ENCODE measurements at regions not wholly inside any gene's neighbourhood (a gene's known extent, or its start where the extent isn't known, plus 50 kb on each side); places are given as distances from the start of the nearest gene placed in this dataset.

DNA sequence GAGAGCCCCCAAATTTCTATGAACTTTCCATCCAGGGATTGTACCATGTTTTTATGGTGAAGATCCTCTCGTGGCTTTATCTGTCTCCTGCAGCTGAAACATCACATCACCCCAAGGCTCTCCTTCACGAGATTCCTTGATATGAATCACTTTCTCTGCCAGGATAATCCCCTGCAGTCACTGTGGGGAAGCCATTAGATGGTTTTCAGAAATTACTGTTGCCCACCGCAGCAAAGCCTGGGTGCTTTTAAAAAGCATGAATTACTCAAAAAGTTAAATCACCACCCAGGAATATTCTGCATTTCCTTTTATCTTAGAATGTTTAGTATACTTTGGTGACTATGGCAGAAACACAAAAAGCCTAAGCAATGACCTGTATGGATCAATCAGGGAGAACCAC, 428.4 kb upstream of the SLC14A2 start:
- no peak for DNase-seq (ENCODE audit: insufficient read length, low spot score)
- no peak for TF ChIP-seq POLR2A (IDR thresholded peaks at IDR 0.05; ENCODE audit: low read depth, low read length)
- FAIRE-seq: no peak

DNA sequence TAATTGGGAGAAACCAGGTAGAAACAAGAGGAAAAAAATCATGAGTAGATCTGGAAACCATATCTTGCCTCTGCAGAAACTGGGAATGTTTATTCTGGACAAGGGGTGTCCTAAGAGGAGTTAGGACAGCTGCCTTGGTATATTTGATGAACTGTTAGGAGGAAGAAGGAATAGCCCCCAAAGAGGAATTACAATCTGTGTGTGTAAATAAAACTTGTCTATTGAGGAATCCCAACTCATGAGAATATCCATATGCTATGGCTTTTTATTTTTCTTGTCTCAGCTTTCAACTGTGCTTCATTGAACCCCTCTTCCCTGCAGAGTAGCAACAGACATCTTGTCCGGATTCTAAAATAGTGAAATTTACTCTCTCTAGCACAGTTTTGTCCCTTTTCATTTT, 423.5 kb upstream of the SLC14A2 start:
- DNase-seq (ENCODE audit: insufficient read length, low spot score) (no peak), FAIRE-seq (no peak)
- no peak for TF ChIP-seq POLR2A (IDR thresholded peaks at IDR 0.05; ENCODE audit: low read depth, low read length)

DNA sequence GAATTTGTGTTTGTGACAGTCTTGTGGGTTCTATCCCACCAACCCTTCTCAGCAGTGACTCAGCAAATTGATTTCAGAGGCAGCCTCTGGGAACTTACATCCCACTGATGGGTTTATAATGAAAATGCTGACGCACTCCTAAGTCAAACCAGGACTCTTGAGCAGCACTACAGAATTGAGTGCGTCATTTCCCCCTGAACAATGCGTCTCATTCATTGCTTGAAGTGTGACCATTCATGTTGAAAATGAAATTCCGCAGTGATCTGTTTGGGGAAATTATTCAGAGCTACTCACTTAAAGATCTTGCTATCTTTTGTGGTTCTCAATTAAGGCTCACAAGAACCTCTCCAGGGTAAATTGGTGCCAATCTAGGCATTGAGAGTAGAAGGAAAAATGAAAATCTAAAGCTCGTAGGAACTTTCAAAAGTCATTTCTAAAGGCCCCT, 417.7 kb upstream of the SLC14A2 start:
- no peak for TF ChIP-seq POLR2A (IDR thresholded peaks at IDR 0.05; ENCODE audit: low read depth, low read length)
- peak; percentile 0 for DNase-seq (ENCODE audit: insufficient read length, low spot score)
- FAIRE-seq: no peak

DNA sequence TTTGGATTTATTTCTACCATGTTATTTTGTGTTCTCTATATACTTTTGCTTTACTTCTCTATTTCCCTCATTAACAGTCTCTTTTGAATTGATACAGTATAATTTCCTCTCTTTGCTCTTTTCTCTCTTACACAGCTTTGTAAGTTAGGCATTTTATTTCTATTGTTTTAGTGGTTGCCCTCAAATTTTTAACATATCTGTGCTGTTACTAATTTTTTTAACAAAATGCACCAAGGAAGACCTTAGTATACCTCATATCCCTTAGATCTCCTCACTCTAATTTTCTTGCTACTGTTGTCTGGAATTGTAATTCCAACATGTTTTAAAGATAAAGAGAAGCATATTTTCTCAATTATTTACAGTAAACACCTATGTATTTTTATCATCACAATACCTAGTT, 416.8 kb upstream of the SLC14A2 start:
- DNase-seq (ENCODE audit: insufficient read length, low spot score) (no peak), FAIRE-seq (no peak)
- no peak for TF ChIP-seq POLR2A (IDR thresholded peaks at IDR 0.05; ENCODE audit: low read depth, low read length)

DNA sequence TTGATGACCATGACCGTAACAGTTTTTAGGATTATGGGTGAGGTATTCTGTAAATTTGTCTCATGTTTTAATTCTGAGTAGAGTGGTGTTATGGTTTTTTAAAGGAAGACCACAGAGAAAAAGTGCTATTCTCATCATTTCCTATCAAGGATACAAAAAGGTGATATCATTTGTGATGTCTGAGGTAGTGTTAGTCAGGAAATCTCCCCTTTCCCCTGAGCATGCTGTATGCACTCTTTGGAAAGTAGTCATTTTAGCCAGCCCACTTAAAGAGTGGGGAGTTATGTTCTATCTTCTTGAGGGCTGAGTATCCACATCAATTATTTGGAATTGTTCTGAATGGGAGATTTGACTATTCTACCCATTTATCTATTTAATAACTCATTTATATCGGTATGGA, 414.2 kb upstream of the SLC14A2 start:
- no peak for FAIRE-seq
- no peak for DNase-seq (ENCODE audit: insufficient read length, low spot score)
- no peak for TF ChIP-seq POLR2A (IDR thresholded peaks at IDR 0.05; ENCODE audit: low read depth, low read length)

DNA sequence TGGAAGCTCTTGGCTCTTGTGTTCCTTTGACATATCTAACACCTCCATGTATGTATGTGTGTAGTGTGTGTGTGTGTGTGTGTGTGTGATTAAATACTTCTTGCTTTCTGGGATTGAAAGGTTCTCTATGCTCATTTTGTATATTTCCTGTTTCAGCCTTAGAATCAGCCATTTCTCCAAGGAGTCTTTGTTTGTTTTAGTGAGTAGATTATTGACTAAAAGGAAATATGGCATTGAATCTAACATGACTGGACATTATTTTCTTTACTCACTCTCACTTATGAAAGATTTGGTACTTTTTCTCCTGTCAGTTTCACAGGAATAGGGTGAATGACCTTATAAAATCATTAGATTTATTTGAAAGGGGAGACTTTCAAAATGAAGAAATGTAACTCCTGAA, 413.8 kb upstream of the SLC14A2 start:
- no peak for DNase-seq (ENCODE audit: insufficient read length, low spot score)
- FAIRE-seq: no peak
- no peak for TF ChIP-seq POLR2A (IDR thresholded peaks at IDR 0.05; ENCODE audit: low read depth, low read length)

DNA sequence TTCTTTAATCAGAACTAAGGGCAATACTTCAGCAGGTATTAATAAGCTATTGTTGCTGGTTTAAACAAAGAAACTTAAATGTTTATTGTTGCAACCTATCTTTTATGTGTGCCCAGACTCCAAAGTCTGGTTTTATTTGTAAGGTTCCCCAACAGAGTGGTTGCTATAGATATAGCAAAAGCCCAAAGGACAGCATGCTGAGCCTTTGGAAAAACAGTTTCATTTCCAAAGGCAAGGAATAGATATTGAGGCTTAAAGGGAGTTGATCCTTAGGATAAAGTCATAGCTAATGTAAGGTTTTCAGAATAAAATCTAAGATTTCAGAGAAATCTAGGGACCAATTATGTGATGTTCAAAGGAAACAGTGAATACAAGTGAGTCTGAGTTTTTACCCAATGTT, 413.2 kb upstream of the SLC14A2 start:
- FAIRE-seq (no peak), DNase-seq (ENCODE audit: insufficient read length, low spot score) (no peak)
- no peak for TF ChIP-seq POLR2A (IDR thresholded peaks at IDR 0.05; ENCODE audit: low read depth, low read length)

DNA sequence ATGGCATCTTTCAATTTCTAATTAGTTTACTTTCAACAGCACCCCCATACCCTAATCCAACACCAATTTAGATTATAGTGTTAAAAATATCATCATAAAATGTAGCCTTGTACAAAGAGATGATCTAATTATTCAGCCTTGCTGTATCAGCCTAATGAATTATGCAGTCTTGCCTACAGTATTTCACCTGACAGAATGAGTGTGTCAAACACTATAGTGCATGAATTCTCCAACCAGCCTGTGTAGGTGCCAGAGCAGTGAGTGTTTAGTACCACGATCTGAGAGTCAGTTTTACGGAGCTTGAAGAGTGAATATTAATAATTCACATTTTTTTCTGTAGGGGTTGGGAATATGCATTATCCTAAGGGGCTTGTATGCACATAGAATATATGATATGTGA, 411.6 kb upstream of the SLC14A2 start:
- FAIRE-seq (no peak), DNase-seq (ENCODE audit: insufficient read length, low spot score) (no peak)
- no peak for TF ChIP-seq POLR2A (IDR thresholded peaks at IDR 0.05; ENCODE audit: low read depth, low read length)

DNA sequence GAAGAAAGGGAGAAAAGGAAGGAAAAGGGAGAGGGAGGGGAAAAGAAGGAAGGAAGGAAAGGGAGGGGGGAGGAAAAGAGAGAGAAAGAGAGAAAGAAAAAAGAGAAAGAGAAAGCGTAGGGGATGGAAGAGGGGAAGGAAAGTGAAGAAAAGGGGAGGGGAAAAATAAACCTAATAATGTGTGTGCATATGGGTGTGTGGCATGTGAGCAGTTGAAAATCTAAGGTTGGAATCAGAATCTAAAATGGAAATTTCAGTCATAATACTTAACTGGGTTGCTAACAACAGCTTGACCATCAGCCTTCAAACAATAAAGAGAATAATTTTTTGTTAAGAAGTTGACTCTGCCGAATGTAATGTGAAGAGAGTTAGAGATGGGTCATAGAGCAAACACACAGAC, 407.9 kb upstream of the SLC14A2 start:
- FAIRE-seq (no peak), DNase-seq (ENCODE audit: insufficient read length, low spot score) (no peak)

DNA sequence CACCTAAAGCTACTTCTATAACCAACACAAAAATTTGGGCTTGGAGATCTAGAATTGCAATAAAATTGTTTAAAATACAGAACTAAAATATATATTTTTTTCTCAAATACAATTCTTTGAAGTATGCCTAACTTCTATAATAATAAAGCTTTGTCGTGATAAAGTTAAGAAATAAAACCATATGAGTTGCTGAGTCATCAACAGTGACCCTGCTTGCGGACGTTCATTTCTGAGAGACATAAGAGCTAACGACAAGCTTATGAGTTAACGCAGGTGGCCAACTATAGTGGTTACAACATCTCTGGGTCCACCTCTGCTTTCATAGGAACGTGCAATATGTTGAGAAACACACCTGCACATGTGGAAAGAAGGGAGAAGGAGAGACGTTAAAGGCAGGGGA, 407.1 kb upstream of the SLC14A2 start:
- DNase-seq (ENCODE audit: insufficient read length, low spot score) (no peak), FAIRE-seq (no peak)
- no peak for TF ChIP-seq POLR2A (IDR thresholded peaks at IDR 0.05; ENCODE audit: low read depth, low read length)

More for the DNA sequence above, 407.9 kb upstream of the SLC14A2 start:
- no peak for TF ChIP-seq POLR2A (IDR thresholded peaks at IDR 0.05; ENCODE audit: low read depth, low read length)

DNA sequence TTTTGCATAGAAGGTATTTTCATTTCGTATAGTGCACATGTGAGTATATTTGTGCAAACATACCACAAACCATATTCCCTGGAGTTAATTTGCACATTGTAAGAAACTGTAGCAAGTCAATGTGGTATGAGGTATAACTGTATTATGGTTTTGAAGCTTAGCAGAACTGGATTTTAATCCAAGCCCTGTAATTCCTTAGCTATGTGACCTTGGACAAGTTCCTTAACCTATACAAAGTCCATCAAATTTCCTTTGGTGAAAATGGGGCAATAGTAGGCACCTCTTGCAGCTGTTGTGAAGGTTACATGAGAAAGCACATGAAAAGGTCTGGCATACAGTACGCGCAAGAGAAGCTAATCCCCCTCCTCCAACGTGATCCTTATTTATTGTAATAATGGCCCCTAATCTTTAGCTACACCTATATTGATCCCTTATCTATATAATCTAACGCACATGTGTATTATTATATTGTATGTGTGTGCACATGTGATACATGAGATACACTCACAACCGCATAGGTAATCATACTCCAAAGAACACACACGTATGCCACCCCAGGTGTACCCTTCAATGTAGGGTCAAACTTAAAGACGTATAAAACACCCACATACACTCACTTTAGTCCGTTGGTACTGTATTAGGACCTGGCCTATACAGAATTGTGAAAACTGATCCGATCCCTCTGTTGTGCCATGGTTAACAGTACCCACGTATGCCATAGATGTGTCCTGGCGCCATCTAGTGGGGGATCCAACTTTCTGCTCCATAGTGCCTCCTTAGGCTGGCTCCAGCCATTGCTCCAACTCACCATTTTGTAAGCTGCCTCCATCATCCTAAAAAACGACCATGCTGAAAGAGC, 402.9 kb upstream of the SLC14A2 start:
- DNase-seq (ENCODE audit: insufficient read length, low spot score) (peak; percentile 7), FAIRE-seq (no peak)
- TF ChIP-seq POLR2A (IDR thresholded peaks at IDR 0.05; ENCODE audit: low read depth, low read length): no peak

DNA sequence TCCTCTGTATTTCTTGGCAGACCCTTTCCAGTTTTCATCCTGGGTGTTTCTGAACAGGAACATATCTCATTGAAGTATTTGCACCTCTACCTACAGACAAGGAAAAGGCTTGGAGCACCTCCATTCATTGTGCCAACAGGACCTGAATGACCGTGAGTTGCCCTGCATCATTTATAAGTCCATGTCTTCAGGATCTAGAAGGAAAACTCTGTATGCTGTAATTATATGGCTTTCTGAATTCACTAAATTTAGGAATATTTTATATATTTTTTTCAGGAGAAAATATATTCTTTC, 402.3 kb upstream of the SLC14A2 start:
- FAIRE-seq: no peak
- DNase-seq (ENCODE audit: insufficient read length, low spot score): no peak
- TF ChIP-seq POLR2A (IDR thresholded peaks at IDR 0.05; ENCODE audit: low read depth, low read length): no peak

DNA sequence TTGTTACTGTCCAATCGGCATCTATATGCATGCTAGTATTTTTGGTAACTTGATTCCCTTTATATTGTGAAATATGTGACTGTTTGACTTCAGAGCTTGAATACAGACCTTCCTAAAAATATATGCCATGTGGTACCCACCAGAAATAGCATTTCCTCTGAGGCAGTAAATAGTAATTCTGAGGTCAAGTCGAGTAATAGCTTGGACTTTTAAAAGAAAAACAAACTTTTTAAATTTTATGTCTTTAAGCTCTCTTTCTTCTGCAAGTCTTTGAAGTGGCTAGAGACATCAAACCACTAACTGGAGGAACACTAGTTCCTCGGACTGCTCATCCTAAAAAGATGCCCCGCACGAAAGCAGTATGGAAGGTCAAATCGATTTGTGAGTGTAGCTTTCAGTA, 396.8 kb upstream of the SLC14A2 start:
- no peak for TF ChIP-seq POLR2A (IDR thresholded peaks at IDR 0.05; ENCODE audit: low read depth, low read length)
- DNase-seq (ENCODE audit: insufficient read length, low spot score): no peak
- no peak for FAIRE-seq

DNA sequence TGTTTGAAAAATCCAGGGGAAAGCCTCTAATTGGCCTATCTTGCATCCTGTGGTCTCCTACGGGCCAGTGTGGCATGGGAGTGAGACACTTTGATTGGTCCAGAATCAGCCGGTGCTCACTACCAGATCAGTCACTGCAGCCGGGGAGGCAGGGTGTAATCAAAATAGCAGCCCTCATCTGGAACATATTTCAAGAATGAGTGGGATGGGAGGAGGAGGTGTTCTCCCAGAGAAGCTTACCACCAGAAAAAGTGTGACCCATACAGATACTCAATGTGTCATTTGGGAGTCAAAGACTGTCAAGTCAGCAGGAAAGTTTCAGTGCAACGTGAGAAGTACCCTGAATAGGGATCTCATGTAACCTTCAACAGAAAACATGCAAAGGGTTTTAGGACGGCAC, 393.9 kb upstream of the SLC14A2 start:
- DNase-seq (ENCODE audit: insufficient read length, low spot score): no peak
- TF ChIP-seq POLR2A (IDR thresholded peaks at IDR 0.05; ENCODE audit: low read depth, low read length): no peak
- FAIRE-seq: no peak

DNA sequence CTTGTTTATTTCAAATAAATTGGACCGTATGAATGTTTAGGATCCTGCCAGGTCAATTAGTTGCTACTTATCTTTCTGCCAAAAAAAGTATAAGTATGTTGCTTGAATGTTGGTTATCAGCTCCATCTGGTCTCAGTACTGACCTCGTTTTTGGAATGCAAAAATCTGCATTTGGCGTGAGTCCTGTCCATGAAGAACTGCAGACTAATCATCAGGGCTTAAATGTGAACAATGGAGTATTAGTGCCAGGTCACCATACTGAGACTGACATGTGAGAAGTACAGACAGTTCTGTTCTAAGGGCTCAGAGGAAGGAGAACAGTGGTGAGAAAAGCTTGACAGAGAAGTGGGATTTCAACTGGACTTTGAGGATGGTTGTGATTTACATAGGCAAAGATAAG, 393.1 kb upstream of the SLC14A2 start:
- no peak for TF ChIP-seq POLR2A (IDR thresholded peaks at IDR 0.05; ENCODE audit: low read depth, low read length)
- DNase-seq (ENCODE audit: insufficient read length, low spot score) (no peak), FAIRE-seq (no peak)

Data from H54 (cell line).